Fibroblast of skin of abdomen (primary cell): ENCODE measurements at regions not wholly inside any gene's neighbourhood (a gene's known extent, or its start where the extent isn't known, plus 50 kb on each side); places are given as distances from the start of the nearest gene placed in this dataset.

Experiments
- DNase-seq: peaks from one replicate; pipeline ENCODE4 v3.0.0-alpha.2; 2013

DNA sequence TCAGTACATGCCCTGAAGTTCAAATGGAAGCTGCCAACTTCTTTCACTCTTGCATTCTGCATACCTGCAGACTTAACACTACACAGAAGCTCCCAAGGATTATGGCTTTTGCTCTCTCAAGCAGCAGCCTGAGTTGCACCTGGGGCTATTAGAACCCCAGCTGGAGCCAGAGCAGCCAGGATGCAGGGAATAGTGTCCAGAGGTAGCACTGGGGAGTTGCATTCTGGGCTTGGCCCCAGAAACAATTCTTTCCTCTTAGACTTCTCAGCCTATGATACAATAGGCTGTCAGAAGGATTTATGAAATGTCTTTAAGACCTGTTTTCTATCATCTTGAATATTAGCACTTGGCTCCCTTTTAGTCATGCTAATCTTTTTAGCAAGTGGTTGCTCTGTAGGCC, 886.7 kb upstream of the GHITM start:
- no peak for DNase-seq

DNA sequence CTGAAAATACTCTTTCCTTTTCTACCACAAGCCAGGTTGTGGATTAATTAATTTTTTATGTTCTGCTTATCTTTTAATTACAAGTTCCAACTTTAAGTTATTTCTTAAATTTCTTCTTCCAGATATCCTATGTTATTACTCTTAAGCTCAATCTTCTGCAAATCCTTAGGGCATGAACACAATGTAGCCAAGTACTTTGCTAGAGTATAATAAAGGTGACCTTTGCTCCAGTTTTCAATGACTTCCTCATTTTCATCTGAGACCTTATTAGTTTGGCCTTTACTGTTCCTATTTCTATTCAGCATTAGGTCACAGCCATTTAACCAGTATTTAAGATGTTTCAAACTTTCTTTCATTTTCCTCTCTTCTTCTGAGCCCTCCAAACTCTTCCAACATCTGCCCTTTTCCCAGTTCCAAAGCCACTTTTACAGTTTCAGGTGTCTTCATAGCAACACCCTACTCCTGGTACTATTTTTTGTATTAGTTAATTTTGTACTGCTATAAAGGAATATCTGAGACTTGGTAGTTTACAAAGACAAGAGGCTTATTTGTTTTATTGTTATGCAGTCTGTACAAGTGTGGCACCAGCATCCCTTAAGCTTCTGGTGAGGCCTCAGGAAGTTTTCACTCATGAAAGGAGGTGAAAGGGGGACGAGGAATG, 886.2 kb upstream of the GHITM start:
- no peak for DNase-seq

DNA sequence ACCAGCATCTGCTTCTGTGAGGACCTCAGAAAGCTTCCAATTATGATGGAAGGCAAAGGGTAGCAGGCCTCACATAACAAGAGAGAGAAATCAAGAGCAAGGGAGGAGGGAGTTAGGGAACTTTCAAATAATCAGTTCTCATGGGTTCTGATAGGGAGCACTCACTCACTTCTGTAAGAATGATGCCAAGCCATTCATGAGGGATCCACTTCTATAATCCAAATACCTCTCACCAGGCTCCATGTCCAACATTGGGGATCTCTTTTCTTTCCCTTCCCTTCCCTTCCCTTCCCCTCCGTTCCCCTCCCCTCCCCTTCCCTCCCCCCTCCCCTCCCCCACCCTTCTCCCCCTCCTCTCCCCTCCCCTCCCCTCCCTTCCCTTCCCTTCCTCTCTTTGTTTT, 884.6 kb upstream of the GHITM start:
- no peak for DNase-seq

DNA sequence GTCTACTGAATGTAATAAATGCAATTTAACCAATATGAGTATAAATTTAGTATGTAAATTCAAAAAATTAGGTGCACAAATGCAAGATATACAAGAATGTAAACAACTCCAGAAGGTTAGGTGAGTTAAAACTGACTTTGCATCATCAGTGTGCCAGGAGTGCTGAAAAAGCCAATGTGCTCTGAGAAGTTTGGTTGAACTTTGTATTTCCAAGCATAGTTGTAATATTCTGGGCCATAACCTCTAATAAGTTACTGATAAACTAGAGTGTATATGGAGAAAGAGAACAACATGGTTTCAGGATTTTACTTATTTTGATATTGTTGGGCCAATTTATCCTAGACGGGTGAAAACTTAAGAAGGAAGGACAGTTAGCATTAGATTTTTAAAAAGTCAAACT, 876.9 kb upstream of the GHITM start:
- DNase-seq: no peak

DNA sequence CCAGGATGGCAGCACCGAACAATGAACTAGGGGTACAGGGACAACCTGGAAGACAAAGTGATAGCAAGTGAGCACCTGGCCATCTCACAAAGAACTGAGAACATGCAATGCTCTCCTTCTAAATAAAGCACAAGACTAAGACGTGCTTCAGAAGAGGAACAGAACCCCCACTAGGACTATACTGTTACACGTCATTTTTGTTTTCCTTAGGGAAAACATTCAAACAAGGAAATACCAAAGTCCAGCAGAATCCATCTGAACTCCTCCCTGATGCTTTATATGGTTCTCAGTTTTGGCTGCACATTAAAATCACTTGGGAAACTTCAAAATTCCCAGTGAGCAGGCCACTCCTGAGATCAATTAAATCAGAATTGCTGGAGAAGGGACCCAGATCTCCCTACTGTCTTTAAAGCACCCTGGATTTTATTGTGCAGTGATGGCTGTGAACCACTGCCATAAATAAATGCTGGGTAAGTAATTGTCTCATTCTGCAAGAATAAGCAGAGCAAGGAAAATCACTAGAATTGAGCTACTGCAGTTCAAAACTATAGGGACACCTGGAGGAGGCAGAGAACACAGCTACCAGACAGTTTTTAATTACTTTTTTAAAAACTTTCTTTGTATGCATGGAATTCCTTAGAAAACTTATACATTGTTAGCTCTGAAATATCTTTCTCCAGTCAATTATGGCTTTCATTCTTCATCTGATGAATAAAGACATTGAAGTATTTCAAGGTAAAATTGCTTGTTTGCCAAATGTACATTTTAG, 866.5 kb upstream of the GHITM start:
- DNase-seq: no peak

DNA sequence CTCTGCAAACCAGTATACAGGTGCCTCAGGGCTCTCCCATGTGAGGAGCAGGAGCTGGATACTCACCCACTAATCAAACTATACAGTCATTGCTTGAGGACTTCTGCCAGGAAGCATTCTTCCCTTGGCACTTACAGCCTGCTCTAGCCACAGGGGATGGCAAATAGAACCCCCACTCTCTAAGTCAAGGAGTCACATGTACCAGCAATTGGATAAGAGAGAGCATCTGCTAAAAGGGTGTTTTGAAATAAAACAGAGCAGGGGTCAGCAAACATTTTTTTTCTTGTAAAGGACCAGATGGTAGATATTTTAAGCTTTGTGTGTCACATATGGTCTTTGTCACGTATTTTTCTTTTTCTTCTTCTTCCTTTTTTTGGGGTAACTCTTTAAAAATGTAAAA, 865.2 kb upstream of the GHITM start:
- DNase-seq: no peak

DNA sequence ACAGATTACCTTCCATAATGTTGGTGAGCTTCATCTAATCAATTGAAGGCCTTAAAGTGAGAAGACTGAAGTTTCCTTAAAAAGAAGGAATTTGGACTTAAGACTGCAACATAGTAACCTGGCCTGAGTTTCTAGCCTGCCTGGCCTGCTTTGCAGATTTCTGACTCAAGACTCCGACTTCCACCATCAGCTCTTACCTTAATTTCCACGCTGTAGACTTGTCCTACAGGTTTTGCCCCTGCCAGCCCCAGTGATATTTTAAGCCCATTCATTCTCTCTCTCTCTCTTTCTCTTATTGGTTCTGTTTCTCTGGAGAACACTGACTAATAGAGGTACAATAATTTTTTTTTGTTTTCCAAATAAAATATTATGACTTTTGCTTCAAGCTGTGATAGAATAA, 862.3 kb upstream of the GHITM start:
- DNase-seq: no peak

DNA sequence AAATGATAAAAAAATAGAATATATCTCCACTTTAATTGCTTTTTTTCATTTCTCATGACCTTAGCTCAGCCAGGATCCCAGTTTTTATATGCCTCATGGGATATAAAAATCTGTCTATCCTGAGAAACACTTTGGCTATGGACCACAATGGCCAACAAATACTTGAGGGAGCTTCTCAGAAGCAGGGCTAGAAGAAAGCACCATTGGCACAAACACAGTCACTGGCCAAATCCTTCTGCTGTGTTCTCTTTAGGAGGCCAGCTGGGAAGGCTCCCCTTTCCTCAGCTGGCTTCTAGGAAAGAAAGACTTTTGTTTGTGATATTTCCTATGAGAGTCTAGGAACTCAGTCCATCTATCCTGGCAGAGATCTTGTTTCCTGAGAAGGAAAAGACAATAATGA, 856.2 kb upstream of the GHITM start:
- DNase-seq: no peak

DNA sequence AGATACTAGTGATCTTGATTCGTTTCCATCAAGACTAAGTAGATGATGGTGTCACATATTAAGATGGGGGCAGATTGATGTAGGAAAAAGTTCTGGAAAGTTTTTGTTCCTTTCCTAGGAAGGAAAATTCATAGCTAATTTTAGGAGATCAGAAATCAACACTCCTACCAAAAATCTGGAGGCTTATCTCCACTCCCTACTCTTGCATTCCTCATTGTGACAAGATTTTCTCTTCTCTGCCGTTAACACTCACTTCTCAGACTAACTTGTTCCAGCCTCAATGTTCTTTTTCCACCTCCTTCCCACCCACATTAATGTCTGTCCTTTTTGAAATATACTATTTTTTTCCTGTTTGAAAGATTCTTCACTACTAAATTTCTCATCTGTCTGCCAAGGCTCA, 851.9 kb upstream of the GHITM start:
- no peak for DNase-seq

DNA sequence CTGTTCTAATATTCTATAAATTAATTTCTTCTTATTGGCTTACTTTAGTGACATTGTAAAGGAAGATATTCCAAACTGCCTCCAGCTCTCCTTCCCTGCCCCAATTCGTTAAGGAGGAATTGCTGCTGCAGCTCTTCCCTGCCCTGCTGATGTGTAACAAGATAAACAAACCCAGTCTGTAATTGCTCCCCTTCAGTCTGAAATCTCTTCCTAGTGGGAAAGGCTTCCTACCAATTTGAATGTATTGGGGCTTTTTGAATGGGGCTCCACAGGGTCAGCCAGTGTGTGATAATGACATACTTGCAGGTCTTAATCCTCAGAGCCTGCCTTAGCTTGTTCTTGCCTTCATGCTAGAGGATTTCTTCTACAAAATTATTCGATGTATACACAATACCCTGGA, 849.9 kb upstream of the GHITM start:
- DNase-seq: no peak

DNA sequence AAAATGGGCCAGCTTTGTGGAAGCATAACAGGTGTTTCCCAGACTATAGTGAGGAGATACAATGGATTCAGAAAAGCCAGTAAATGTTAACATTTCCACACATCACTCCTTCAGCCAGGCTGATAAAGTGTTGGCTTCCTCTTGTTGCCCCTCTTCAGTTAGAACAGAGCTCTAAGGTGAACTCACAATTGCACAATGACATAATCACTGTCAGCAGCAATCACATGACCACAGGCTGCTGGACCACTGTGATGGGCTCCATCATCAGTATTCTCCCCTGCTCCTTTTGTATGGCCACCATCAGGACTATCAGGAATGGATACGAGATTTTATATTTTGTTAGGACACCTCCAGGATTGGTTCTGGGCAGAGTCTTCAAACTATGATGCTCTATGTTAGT, 849.4 kb upstream of the GHITM start:
- no peak for DNase-seq

DNA sequence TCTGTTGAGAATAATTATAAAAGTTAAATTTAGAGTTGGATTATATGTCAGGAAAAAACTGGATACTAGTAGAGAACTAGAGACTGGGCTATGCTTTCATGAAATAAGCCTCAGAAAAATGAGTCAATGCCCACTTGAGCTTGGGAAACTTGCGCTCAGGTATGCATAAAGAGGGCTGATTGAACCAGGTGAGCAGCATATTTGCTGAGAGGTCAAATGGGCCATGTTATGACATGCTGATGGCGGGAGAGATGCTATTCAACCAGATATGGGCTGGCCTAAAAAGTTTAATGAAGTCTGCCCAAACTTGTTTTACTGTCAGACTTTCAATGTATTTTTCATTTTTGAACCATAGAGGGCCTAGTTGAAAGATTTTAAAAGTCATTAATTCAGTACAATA, 837.6 kb upstream of the GHITM start:
- DNase-seq: no peak

DNA sequence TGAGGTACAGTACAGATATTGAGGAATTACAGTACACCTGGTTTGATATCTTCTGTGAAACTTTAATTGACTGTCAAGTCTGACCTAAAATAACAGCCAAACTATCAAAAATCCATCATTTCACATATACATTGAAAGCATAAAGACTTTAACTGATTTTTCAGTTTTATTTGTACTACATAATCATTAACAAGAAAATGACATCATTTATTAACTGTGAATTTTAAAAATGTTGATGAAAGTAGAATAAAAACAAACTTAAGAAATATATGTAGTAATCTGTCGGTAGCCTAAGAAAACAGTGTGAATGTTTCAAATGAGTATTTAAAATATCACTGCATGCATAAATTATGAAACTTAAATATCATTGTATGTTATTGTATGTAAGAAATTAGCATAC, 836.7 kb upstream of the GHITM start:
- DNase-seq: no peak

DNA sequence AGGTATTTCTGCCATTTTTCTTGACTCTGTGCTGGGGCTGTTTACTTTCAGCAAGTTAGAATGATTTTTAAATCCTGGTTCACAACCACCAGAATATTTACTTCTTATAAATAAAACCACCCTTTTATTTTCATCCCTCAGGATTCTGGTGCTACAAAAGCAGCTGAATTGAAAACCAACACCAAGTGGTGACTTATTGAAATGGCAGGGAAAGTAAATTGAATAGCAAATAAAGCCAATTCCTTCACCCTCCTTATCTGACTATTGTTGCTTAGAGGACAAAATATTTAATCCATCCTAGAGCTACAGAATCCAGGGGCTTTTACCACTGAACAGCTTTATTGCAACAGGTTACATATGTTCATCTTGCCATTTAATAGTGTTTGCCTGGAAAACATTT, 828.6 kb upstream of the GHITM start:
- DNase-seq: no peak

DNA sequence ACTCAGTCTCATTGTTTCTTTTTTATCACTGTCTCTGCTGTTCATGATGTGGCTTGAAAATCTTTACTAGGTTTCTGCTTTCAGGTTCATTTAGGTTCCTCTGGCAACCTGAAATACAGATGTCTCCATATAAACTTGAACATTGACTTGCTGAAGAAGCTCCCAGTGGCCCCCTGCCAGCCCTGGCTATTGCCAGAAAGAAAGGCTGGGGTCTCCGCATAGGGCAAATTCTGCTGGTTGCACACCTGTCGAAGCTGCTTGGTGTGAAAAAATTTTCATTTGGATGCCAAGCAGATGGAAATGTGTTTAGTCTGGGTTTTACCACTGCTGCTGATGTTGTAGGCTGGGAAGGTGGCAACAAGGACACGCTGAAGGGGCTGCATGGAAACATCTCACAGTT, 826.7 kb upstream of the GHITM start:
- DNase-seq: no peak

DNA sequence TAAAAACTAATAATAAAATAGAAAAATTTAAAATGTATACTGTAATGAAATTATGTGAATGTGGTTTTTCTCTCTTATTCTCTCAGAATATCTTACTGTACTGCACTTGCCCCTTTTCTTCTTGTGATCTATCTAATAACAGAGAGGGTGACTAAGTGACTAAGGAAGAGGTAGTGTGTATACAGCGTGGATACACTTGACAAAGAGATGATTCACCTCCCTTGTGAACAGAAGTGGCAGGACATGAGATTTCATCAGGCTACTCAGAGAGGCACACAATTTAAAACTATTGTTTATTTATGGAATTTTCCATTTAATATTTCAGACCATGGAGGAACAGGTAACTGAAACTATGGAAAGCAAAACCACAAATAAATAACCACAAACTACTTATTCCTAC, 806.6 kb upstream of the GHITM start:
- no peak for DNase-seq

DNA sequence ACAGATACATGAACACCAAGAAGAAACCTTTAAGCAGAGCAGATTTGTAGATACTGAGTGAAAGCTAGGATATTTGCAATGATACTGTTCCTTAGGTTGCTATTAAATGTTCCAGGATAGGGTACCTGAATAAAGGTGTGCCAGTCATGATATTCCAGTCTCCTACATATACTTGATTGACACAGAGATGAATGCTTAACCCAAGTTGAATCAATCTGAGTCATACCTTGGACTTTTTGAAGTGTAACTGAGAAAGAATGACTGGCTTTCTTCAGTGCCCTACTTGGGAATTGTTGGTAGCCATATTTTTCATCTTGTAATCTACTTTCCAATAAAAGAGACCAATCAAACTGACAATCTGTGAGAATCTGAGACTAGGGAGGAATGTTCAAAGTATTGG, 805.7 kb upstream of the GHITM start:
- DNase-seq: no peak

DNA sequence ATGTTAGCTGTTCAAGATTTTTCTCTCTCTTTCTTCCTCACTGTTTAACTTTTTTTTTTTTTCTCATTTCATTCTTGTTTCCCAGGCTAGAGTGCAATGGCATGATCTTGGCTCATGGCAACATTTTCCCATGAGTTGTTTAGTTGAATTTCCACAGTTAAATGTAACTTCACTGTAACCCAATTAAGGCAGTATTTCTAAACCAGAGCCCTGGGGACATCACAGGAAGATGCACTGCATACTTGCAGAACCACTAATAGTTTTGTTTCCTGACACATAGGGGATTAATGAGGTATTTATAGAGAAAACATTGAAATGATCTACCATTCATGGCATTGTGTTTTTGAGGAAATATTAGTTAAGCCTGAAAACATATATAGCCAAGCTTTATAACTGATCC, 795.6 kb upstream of the GHITM start:
- DNase-seq: peak; percentile 15

DNA sequence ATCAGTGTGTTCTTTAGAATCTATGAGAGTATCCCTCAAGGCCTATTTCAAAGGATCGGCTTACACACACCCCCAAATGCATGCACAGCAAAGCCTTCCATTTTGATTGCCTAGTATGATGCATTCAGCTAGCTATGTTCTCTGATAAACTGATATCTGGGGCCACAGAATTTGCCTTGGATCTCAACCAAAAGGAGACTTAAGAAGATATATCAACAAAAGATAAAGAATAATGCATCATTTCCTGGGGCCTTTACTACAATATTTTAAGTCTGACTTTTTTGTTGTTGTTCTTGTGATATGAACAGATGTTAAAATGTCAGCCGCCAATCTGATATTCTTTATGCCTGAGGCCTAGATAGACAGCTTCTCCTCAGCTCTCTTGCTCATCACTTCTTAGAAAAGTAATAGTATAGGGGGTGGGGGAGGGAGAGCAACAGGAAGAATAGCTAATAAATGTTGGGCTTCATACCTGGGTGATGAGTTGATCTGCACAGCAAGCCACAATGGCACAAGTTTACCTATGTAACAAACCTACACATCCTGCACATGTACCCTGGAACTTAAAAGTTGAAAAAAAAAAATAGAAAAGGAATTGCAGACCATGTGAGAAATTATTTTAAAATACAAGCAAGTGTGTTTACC, 792.9 kb upstream of the GHITM start:
- peak; percentile 18 for DNase-seq

DNA sequence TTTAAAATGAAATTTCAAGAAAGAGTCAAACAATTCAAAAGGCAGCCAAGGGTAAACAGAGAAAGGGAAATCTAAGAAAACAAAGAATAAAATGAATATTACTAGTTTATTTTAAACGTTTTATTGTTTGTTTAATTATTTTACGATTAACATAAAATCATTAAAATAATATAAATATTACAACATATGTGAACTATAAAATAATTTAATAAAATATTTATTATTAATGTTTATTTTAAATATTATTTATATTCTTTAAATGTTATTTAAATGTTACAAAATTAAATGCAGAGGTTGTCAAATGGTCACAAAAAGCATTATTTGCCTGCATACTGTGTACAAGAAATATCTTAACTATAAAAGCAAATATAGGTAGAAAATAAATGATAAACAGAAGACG, 786.7 kb upstream of the GHITM start:
- DNase-seq: no peak

DNA sequence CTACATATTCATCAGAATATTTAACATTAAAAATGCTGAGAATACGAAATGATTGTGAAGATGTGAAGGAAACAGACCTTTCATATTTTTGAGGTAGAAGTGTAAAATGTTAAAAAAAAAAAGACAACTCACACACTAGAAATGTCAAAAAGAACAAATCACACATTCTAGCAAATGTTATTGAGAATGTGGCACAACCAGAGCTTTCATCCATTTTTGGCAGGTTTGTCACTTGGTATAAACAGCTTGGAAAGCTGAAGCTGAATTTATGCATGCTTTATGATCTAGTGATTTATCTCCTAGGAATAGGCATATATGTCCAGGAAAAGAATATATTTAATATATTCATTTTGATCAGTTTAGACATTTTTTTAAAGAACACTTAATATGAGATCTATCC, 784.9 kb upstream of the GHITM start:
- DNase-seq: no peak

DNA sequence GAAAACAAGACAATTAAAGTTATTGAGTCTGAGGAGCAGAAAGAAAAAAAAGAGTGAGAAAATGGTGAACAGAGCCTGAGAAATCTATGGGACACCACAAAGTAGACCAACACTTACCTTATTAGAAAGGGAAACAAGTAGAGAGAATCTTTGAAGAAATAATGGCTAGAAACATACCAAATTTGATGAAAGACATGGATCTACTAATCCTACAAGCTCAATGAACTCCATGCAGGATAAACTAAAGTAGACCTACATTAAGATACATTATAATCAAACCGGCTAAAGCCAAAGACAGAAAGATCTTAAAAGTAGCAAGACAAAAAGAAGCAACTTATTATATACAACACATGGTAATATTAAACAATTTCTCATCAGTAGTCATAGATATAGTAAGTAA, 782.3 kb upstream of the GHITM start:
- no peak for DNase-seq

DNA sequence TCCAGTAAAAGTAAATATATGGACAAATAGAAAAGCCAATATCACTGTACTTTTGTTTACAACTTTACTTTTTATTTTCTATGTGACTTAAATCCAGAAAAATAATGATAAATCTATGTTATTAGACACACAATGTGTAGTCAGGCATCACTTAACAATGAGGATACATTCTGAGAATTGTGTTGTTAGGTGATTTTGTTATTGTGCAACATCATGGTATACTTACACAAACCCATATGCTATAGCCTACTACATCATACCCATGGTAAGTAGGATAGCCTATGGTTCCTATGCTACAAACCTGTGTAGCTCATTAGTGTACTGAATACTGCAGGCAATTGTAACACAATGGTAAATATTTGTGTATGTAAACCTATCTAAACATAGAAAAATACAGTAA, 781.7 kb upstream of the GHITM start:
- DNase-seq: no peak

DNA sequence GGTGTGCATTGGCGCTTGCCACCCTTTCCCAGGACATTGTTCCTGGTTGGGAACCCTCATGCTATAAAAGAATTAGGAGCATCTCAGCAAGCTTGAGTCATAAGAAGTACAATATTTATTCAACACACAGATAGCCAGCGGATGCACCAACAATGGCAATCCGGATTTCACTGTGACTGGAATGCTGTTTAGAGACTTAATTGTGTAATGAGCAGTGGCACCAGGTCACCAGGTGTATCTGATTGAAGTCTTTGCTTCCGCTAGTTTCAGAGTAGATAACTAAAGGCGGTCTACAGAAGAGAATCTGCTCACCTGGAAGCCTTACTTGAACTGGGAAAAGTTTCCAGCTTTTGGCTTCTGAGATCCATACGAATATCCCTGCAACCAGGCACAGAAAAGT, 772.3 kb upstream of the GHITM start:
- no peak for DNase-seq
